ENCODE measurements at regions not wholly inside any gene's neighbourhood (a gene's known extent, or its start where the extent isn't known, plus 50 kb on each side); places are given as distances from the start of the nearest gene placed in this dataset.

GRCh38 chr20:12037521-12037920, 119.8 kb downstream of the BTBD3 start:
- in situ Hi-C loops (cut with HindIII; ENCODE audit: low sequenced_read_pairs): no loop called here
- H3K4me3 ChIP-seq (ENCODE audit: low read depth, low read length): no peak overlapping the region
- TF ChIP-seq, protein P1, sequence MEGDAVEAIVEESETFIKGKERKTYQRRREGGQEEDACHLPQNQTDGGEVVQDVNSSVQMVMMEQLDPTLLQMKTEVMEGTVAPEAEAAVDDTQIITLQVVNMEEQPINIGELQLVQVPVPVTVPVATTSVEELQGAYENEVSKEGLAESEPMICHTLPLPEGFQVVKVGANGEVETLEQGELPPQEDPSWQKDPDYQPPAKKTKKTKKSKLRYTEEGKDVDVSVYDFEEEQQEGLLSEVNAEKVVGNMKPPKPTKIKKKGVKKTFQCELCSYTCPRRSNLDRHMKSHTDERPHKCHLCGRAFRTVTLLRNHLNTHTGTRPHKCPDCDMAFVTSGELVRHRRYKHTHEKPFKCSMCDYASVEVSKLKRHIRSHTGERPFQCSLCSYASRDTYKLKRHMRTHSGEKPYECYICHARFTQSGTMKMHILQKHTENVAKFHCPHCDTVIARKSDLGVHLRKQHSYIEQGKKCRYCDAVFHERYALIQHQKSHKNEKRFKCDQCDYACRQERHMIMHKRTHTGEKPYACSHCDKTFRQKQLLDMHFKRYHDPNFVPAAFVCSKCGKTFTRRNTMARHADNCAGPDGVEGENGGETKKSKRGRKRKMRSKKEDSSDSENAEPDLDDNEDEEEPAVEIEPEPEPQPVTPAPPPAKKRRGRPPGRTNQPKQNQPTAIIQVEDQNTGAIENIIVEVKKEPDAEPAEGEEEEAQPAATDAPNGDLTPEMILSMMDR (IDR thresholded peaks at IDR 0.05; ENCODE audit: low read depth, low read length): no peak
- no peak for DNase-seq (ENCODE audit: low read depth, low spot score)

GRCh38 chr20:12040261-12040660, 122.6 kb downstream of the BTBD3 start:
- no peak overlapping the region for H3K4me3 ChIP-seq (ENCODE audit: low read depth, low read length)
- in situ Hi-C loops (cut with HindIII; ENCODE audit: low sequenced_read_pairs): no loop called here
- DNase-seq (ENCODE audit: low read depth, low spot score): no peak
- TF ChIP-seq, protein P1 (IDR thresholded peaks at IDR 0.05; ENCODE audit: low read depth, low read length): no peak

DNA sequence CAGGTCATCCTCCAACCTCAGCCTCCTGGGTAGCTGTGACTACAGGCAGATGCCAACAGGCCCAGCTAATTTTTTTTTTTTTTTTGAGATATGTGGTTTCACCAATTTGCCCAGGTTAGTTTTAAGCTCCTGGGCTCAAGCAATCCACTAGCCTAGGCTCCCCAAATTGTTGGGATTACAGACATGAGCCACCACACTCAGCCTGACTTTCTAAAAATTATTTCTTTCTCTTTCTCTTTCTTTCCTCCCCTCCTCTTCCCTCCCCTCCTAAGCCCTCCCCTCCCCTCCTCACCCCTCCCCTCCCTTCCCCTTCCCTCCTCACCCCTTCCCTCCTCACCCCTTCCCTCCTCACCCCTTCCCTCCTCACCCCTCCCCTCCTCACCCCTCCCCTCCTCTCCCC, 127.3 kb downstream of the BTBD3 start:
- in situ Hi-C loops (cut with HindIII; ENCODE audit: low sequenced_read_pairs): no loop called here
- DNase-seq (ENCODE audit: low read depth, low spot score): no peak
- no peak overlapping the region for H3K4me3 ChIP-seq (ENCODE audit: low read depth, low read length)
- TF ChIP-seq, protein P1 (IDR thresholded peaks at IDR 0.05; ENCODE audit: low read depth, low read length): no peak

- peak; percentile 48 for DNase-seq (ENCODE audit: low read depth, low spot score)
- TF ChIP-seq, protein P1 (IDR thresholded peaks at IDR 0.05; ENCODE audit: low read depth, low read length): no peak
- in situ Hi-C loops (cut with HindIII; ENCODE audit: low sequenced_read_pairs): no loop called here
- no peak overlapping the region for H3K4me3 ChIP-seq (ENCODE audit: low read depth, low read length)
Observed at GRCh38 chr20:12047838-12048432, 130.2 kb downstream of the BTBD3 start.

GRCh38 chr20:12049125-12049524, 131.4 kb downstream of the BTBD3 start:
- DNase-seq (ENCODE audit: low read depth, low spot score): peak; percentile 60
- in situ Hi-C loops (cut with HindIII; ENCODE audit: low sequenced_read_pairs): no loop called here
- no peak overlapping the region for H3K4me3 ChIP-seq (ENCODE audit: low read depth, low read length)
- TF ChIP-seq, protein P1 (IDR thresholded peaks at IDR 0.05; ENCODE audit: low read depth, low read length): no peak

- no peak overlapping the region for H3K4me3 ChIP-seq (ENCODE audit: low read depth, low read length)
- in situ Hi-C loops (cut with HindIII; ENCODE audit: low sequenced_read_pairs): no loop called here
- TF ChIP-seq, protein P1 (IDR thresholded peaks at IDR 0.05; ENCODE audit: low read depth, low read length): no peak
- no peak for DNase-seq (ENCODE audit: low read depth, low spot score)
Observed at GRCh38 chr20:12051206-12052163, 133.8 kb downstream of the BTBD3 start.
